A673 (cell line): ENCODE measurements at regions not wholly inside any gene's neighbourhood (a gene's known extent, or its start where the extent isn't known, plus 50 kb on each side); places are given as distances from the start of the nearest gene placed in this dataset.

Experiments used
- BruUV-seq: library from RNA; stranded (reverse); fragments of 400-500 nt; replicated peaks from 2 replicates; lab custom pipeline; 2021; lab: Mats Ljungman, UMichigan
- CTCF ChIA-PET: fragments of 300-600 bp; sonication (Branson Sonifier 250); formaldehyde crosslinking; loops from one replicate; lab custom pipeline; 2022; ENCODE audit warnings: antibody characterized with exemption; lab: Charles Lee
- POLR2A ChIA-PET: fragments of 300-600 bp; sonication (Branson Sonifier 250); formaldehyde crosslinking; loops from one replicate; lab custom pipeline; 2022; ENCODE audit warnings: antibody characterized with exemption; ENCODE audit not compliant: low non-redundant PET; lab: Charles Lee
- DNase-seq: peaks from one replicate; pipeline ENCODE4 v3.0.0-alpha.2; 2015; ENCODE audit warnings: low spot score
- H3K27ac ChIP-seq: fragments of 200-600 bp; sonication (generic); 2 replicates; pipeline ENCODE4 v1.5.1; 2016; ENCODE audit warnings: mixed run types, low read depth, mild to moderate bottlenecking, mixed read lengths, antibody characterized with exemption, low read length; ENCODE audit not compliant: poor library complexity, severe bottlenecking
- H3K27me3 ChIP-seq: fragments of 200-600 bp; sonication (generic); replicated peaks from 2 replicates; pipeline ENCODE4 v1.6.1; 2017; ENCODE audit warnings: mixed run types, low read depth, mild to moderate bottlenecking, mixed read lengths, antibody characterized with exemption, low read length; ENCODE audit not compliant: insufficient read depth, poor library complexity
- H3K36me3 ChIP-seq: fragments of 200-600 bp; sonication (generic); 2 replicates; pipeline ENCODE4 v1.6.1; 2016; ENCODE audit warnings: mixed run types, mild to moderate bottlenecking, mixed read lengths, antibody characterized with exemption, low read length; ENCODE audit not compliant: insufficient read depth, poor library complexity, severe bottlenecking
- H3K4me1 ChIP-seq: fragments of 200-600 bp; sonication (generic); 2 replicates; pipeline ENCODE4 v1.6.1; 2017; ENCODE audit warnings: mixed run types, mild to moderate bottlenecking, mixed read lengths, antibody characterized with exemption, low read length; ENCODE audit not compliant: insufficient read depth, poor library complexity, severe bottlenecking
- H3K4me3 ChIP-seq: fragments of 200-600 bp; sonication (generic); 2 replicates; pipeline ENCODE4 v1.5.1; 2016; ENCODE audit warnings: low read depth, mixed run types, mild to moderate bottlenecking, mixed read lengths, low read length; ENCODE audit not compliant: poor library complexity, severe bottlenecking
- H3K9me3 ChIP-seq: fragments of 200-600 bp; sonication (generic); 2 replicates; pipeline ENCODE4 v1.6.1; 2016; ENCODE audit warnings: mixed run types, low read depth, mild to moderate bottlenecking, mixed read lengths, antibody characterized with exemption, low read length; ENCODE audit not compliant: poor library complexity, severe bottlenecking
- CTCF ChIP-seq: fragments of 300-800, 200-600 bp; sonication (generic); conservative IDR thresholded peaks from 2 replicates; pipeline ENCODE4 v1.5.1; 2017; ENCODE audit warnings: low read depth, mild to moderate bottlenecking, antibody characterized with exemption, low read length, moderate library complexity, mixed read lengths
- EZH2 ChIP-seq: fragments of 200-600 bp; sonication (generic); IDR thresholded peaks from 2 replicates; pipeline ENCODE4 v1.6.1; 2017; ENCODE audit warnings: borderline replicate concordance, low read depth, mild to moderate bottlenecking, mixed read lengths, antibody characterized with exemption, low read length; ENCODE audit not compliant: poor library complexity, severe bottlenecking
- intact Hi-C: fragments of 100-400 bp; cut with micrococcal nuclease; formaldehyde crosslinking; loops from one replicate; pipeline ENCODE4 v1.10.0; 2022; ENCODE audit not compliant: unreplicated experiment

- POLR2A ChIA-PET: no interaction called here
- Histone ChIP-seq H3K27me3 (no peaks in the 10 kb centered on the region), H3K9me3 (no peaks in the 10 kb centered on the region), H3K27ac (no peak overlapping the region), H3K4me3 (no peak overlapping the region), H3K36me3 (no peaks in the 10 kb centered on the region), H3K4me1 (no peaks in the 10 kb centered on the region)
- no peak for TF ChIP-seq CTCF
- TF ChIP-seq EZH2: no peak
- BruUV-seq: no TSS peak
- CTCF ChIA-PET: no interaction called here
- intact Hi-C loops: no loop called here
- DNase-seq: no peak
Measured at GRCh38 chr5:84816746-84817547, 432.3 kb upstream of the EDIL3 start.

- no peak overlapping the region for H3K27ac ChIP-seq
- intact Hi-C loops: no loop called here
- ChIA-PET POLR2A (no interaction called here), CTCF (no interaction called here)
- H3K4me3 ChIP-seq: no peak overlapping the region
- no peaks in the 10 kb centered on the region for H3K4me1 ChIP-seq
- TF ChIP-seq EZH2: no peak
- no peak for TF ChIP-seq CTCF
- no peaks in the 10 kb centered on the region for H3K36me3 ChIP-seq
- BruUV-seq: no TSS peak
- H3K9me3 ChIP-seq: no peaks in the 10 kb centered on the region
- no peak for DNase-seq
- H3K27me3 ChIP-seq: no peaks in the 10 kb centered on the region
Measured at GRCh38 chr5:84816160-84816559, 431.5 kb upstream of the EDIL3 start.

GRCh38 chr5:84805473-84805872 lies 420.8 kb upstream of the EDIL3 start:
- H3K36me3 ChIP-seq: no peaks in the 10 kb centered on the region
- ChIA-PET CTCF (no interaction called here), POLR2A (no interaction called here)
- no peaks in the 10 kb centered on the region for H3K27me3 ChIP-seq
- intact Hi-C loops: no loop called here
- H3K4me3 ChIP-seq: no peak overlapping the region
- no peaks in the 10 kb centered on the region for H3K4me1 ChIP-seq
- H3K27ac ChIP-seq: no peak overlapping the region
- no peak for TF ChIP-seq EZH2
- no peak for TF ChIP-seq CTCF
- H3K9me3 ChIP-seq: no peaks in the 10 kb centered on the region
- DNase-seq: no peak
- no TSS peak for BruUV-seq
